ENCODE measurements at regions not wholly inside any gene's neighbourhood (a gene's known extent, or its start where the extent isn't known, plus 50 kb on each side); places are given as distances from the start of the nearest gene placed in this dataset.

GRCh38 chr2:56123538-56123937, 60.3 kb upstream of the CCDC85A start:
- TF ChIP-seq KDM1A (IDR thresholded peaks at IDR 0.05; ENCODE audit: borderline replicate concordance, low read length) (no peak), POLR2A (IDR thresholded peaks at IDR 0.05; ENCODE audit: control extremely low read depth in 1 of 2, low read depth in 2 of 2, low read length in 2 of 2) (no peak), CTCF (IDR thresholded peaks at IDR 0.05; ENCODE audit: control extremely low read depth in 1 of 3, insufficient read depth in 1 of 3, low read depth in 1 of 3, low read length in 3 of 3) (no peak), CHD7 (IDR thresholded peaks at IDR 0.05; ENCODE audit: insufficient replicate concordance, low read length) (no peak), ZNF274 (IDR thresholded peaks at IDR 0.05; ENCODE audit: borderline replicate concordance, extremely low read depth, low read length) (no peak), EP300 (IDR thresholded peaks at IDR 0.05; ENCODE audit: borderline replicate concordance in 1 of 2, low read depth in 2 of 2, low read length in 2 of 2) (no peak), HDAC2 (IDR thresholded peaks at IDR 0.05; ENCODE audit: borderline replicate concordance in 1 of 2, low read depth in 2 of 2, low read length in 2 of 2) (no peak), CEBPB (IDR thresholded peaks at IDR 0.05; ENCODE audit: low read depth, low read length) (no peak), TBP (IDR thresholded peaks at IDR 0.05; ENCODE audit: low read depth, low read length) (no peak), RBBP5 (IDR thresholded peaks at IDR 0.05; ENCODE audit: borderline replicate concordance, low read depth, low read length) (no peak)

Data from H1 (cell line).